ENCODE measurements at regions not wholly inside any gene's neighbourhood (a gene's known extent, or its start where the extent isn't known, plus 50 kb on each side); places are given as distances from the start of the nearest gene placed in this dataset.
A peak's percentile ranks its signal among the peaks of the same experiment; 100 is the strongest.

DNA sequence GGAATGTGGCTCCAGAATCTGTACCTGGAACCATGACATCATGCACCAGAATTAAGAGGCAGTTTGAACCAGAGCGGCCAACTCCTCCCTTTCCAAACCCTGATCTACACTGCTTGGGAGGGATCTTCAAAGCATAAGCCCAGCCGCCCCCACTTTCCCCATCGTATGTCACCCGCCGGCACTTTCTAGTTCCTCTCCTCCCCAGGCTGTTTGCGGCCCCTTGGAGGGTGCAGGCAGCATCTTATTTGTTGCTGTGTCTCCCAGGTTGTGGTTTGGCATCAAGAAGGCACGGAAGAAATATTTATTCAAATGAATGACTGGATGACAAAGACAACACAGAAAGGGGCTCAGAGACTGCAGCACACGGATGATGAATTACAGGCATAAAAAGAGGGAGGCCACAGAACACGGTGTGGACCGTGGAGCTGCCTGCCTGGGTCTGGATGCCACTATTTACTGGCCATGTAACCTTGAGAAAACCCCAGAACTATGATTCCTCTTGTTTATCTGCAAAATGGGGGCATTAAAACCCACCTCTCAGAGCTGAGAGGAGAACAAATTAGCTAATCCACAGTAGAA is 305.8 kb downstream of the EIPR1 start:
- no peak for DNase-seq

- DNase-seq: no peak
These were observed 310.8 kb downstream of the EIPR1 start for GRCh38 chr2:3066831-3067230.

DNA sequence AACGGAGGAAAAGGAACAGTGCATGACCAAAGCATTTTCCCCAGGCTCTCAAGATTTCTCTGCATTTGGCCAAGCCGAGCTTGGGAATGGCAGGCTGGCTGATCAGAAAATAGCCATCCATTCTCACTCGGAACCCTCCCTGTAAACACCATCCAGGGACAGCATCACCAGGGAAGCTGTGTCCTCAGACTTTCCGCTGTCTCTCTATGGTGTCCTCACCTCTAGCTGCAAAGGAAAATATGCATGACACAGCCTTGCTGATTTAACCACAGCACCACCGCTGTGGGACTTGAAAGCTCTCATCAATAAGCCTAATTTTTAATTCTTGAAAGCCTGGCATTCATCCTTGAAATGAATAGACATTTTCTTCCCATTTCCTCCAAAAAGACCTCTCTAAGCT is 311.7 kb downstream of the EIPR1 start:
- no peak for DNase-seq

GRCh38 chr2:3062476-3063260 is 314.9 kb downstream of the EIPR1 start:
- DNase-seq: peak in 13 of 56 donors; percentile 8 to 52 (median 29)

GRCh38 chr2:3060049-3060448 is 317.6 kb downstream of the EIPR1 start:
- no peak for DNase-seq

DNA sequence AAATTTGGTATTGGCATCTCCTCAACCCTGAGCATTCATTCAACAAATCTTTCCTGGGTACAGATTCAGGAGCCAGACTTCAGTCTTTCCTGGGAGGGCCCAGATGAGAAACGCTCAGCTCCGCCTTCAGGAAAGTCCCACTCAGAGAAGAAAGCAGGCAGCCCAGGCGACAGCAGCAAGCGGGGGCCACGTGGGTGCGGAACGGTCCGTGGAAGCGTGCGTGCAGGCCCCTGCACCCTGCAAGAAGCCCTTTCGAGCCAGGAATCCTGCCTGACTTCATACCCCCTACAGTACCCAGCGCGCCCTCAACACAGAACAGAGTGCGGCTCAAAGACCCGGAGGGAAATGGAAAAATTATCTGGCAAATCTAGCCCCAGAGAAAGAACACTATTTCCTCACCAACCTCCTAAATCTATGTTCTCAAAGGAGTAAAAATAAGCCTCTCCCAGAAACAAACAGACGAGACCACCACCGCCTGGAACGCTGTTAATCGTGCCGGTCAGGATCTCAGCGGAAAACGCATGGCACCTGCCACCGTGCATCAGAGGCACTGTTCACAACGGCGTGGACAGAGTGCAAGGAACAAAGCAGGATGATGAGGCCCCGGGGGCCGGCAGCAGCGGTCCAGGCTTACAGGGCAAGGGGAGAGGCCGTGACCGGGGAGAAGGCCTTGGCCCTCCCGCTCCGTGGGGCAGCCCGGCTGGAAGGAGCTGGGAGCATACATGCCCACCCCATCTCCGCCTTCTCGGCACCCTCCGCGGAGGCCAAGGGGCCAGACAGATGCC is 318.3 kb downstream of the EIPR1 start:
- peak in 1 of 56 donors; percentile 11 for DNase-seq

GRCh38 chr2:3054066-3054465 is 323.6 kb downstream of the EIPR1 start:
- no peak for DNase-seq

- DNase-seq: no peak
These were observed 326.4 kb downstream of the EIPR1 start for GRCh38 chr2:3051266-3051665.

- DNase-seq: no peak
These were observed 331.3 kb downstream of the EIPR1 start for GRCh38 chr2:3046170-3046865.

DNA sequence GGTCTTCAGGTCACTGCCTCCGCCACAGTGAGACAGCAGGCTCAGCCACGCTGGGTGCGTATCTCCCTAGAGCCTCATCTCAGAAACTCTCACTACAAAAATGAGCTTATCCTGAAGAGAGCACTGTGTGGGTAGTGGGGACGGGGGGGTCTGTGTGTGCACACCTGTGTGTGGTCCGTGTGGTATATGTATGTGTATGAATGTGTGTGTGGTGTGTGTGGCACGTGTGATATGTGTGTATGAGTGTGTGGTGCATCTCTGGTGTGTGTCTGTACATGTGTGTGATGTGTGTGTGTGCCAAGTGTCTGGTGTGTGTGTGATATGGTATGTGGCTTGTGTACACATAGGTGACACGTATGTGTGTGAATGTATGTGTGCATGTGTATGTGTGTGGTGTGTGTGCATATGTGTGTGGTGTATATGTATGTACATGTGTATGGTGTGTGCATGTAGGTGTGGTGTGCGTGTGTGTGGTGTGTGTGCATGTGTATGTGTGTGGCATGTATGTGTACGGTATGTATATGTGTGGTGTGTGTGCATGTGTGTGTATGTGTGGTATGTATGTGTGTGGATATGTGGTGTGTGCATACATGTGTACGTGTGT is 332.2 kb downstream of the EIPR1 start:
- DNase-seq: no peak

- DNase-seq: no peak
These were observed 332.9 kb downstream of the EIPR1 start for GRCh38 chr2:3044587-3045317.

DNA sequence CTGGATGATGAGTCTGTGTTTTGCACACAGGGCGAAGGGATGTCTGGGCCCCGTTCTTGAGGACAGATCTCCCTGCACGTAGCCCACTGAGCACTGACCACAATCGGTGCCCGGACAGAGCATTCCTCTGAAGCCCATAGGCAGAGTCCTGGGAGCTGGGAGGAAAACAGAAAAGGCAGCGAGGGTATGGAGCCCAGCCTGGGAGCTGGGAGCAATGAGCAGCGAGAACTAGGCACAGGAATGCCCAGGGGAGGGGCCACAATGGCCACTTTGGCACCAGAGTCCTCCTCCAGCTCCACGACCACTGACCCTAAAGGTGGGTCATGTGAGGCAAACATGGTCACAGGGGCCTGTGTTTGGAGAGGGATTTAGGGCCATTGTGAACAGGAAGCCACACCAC is 333.9 kb downstream of the EIPR1 start:
- DNase-seq: no peak

DNA sequence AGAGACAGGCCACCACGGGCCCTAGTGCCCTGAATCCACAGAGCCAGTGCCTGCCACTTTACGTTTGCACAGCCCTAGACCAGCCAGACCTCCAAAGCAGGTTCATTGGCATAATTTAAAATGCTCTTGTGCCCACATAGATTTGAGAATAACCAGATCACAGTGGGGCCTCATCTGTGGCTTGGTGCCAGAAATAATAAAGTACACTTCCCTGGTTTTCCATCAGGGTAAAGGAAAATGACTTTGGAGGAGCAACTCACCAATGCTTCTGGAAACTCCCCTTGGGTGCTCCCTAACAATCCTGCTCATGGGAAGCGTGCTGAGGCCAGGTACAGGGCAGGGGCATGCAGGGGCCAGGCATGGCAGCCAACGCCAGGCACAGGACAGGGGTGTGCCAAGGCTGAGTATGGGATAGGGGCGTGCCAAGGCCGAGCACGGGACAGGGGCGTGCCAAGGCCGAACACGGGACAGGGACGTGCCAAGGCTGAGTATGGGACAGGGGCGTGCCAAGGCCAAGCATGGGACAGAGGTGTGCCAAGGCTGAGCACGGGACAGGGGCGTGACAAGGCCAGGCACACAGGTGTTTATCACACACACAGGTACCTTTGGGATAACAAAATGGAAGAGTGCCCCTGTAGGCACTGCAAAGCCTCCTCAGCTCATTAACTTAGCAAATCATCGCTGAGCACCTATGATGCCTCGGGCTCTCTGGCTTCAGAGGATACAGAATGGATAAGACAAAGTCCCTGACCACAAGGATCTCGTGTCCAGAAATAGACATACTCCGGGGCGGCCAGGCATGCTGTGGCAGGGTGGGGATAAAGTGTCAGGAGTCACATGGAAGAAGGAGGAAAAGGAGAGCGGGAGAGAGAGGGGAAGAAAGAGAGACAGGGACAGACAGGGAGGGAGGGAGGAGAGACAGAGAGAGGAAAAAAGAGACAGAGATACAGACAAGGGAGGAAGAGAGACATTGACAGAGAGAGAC is 334.7 kb downstream of the EIPR1 start:
- no peak for DNase-seq

- DNase-seq: peak in 1 of 56 donors; percentile 6
These were observed 335.6 kb downstream of the EIPR1 start for GRCh38 chr2:3041841-3042600.

DNA sequence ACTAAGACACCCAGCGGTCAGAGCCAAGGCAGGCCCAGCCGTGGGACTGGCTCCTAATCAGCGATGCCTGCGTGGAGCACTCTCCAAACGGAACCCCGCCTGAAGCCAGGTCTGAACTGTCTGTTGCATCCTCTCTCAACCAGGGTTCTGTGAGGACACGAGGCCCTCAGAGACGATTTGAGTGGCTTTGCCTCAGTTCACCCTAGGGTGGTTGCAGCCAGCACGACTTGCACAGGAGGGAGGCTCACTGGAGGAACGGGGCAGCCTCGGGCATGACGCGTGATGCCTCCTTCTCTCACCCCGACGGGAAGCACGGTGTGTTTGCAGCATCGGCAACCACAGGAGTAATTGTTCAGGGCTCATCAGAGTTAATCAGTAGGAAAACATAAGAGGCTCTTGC is 336.4 kb downstream of the EIPR1 start:
- DNase-seq: no peak

DNA sequence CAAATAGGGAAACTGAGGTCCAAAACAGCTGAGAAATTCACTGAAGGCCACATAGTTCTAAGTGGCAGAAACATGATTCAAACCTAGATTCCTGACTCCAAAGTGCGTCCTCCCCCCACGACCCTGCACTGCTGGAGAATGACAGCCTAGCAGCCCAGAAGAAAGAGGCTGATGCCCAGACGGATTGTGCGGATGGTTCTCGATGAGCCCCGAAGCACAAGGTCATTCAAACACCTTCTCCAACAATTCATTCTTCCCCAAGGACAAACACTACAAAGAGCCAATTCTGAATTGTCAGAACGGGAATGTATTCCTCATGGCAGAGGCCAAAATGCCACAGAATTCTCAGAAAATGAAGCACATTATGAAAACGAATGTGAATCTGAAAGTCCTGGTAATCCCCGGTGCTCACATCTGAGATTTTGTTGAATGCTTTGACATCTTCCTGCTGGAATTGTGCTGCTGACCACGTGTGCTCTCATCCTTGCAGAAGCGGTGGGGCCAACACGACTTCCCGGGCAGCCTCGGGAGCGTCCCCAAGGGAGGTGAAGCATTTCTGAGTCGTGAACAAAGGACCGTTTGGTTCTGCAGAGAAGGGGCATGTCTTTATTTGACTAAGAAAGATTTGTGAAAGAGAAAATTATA is 337.0 kb downstream of the EIPR1 start:
- DNase-seq: no peak

GRCh38 chr2:3040066-3040428 is 337.6 kb downstream of the EIPR1 start:
- no peak for DNase-seq

All from nucleus accumbens (tissue), 56 donors.